GM12878 (cell line): ENCODE measurements at regions not wholly inside any gene's neighbourhood (a gene's known extent, or its start where the extent isn't known, plus 50 kb on each side); places are given as distances from the start of the nearest gene placed in this dataset.

Experiments used
- ASH2L ChIP-seq: fragments of 300-600, 200-600 bp; sonication (generic); IDR thresholded peaks from 2 replicates; pipeline ENCODE4 v1.6.1; 2017; ENCODE audit warnings: low read depth, mild to moderate bottlenecking, borderline replicate concordance
- ATF7 ChIP-seq: fragments of 450-650 bp; IDR thresholded peaks from 2 replicates; pipeline ENCODE4 v1.6.1; 2016; ENCODE audit warnings: low read depth, mild to moderate bottlenecking
- CBFB ChIP-seq: IDR thresholded peaks from 2 replicates; pipeline ENCODE4 v1.6.1; 2016; ENCODE audit warnings: antibody characterized with exemption, low read depth
- CREB1 ChIP-seq: IDR thresholded peaks from 2 replicates; pipeline ENCODE4 v1.6.1; 2012; ENCODE audit warnings: low read depth, mild to moderate bottlenecking, inconsistent platforms
- HCFC1 ChIP-seq: fragments of 150-350 bp; IDR thresholded peaks from 2 replicates; pipeline ENCODE4 v1.6.1; 2014; ENCODE audit warnings: low read length
- HDAC6 ChIP-seq: fragments of 200-600 bp; sonication (generic); IDR thresholded peaks from one replicate; pipeline ENCODE4 v1.8.0; 2017; ENCODE audit warnings: antibody characterized with exemption; ENCODE audit not compliant: unreplicated experiment
- JUND ChIP-seq: IDR thresholded peaks from 2 replicates; pipeline ENCODE4 v1.6.1; 2012; ENCODE audit warnings: low read depth, mild to moderate bottlenecking, low read length, improper control_type of control experiment, moderate library complexity
- PAX5 ChIP-seq: IDR thresholded peaks from 2 replicates; pipeline ENCODE4 v1.6.1; 2011; ENCODE audit warnings: low read depth, low read length, borderline replicate concordance
- RUNX3 ChIP-seq: IDR thresholded peaks from 2 replicates; pipeline ENCODE4 v1.6.1; 2012; ENCODE audit warnings: low read length, inconsistent platforms
- SMARCA5 ChIP-seq: fragments of 450-650 bp; IDR thresholded peaks from 2 replicates; pipeline ENCODE4 v1.6.1; 2017; ENCODE audit warnings: mild to moderate bottlenecking
- SPI1 ChIP-seq: IDR thresholded peaks from 2 replicates; pipeline ENCODE4 v1.6.1; 2011; ENCODE audit warnings: low read depth, mild to moderate bottlenecking, low read length, moderate library complexity, borderline replicate concordance; ENCODE audit not compliant: insufficient read depth
- TCF3 ChIP-seq: IDR thresholded peaks from 2 replicates; pipeline ENCODE4 v1.6.1; 2012; ENCODE audit warnings: low read depth, mild to moderate bottlenecking, low read length, borderline replicate concordance; ENCODE audit not compliant: insufficient read depth
- ZNF622 ChIP-seq: fragments of 450-650 bp; IDR thresholded peaks from 2 replicates; pipeline ENCODE4 v1.6.1; 2017; ENCODE audit warnings: mild to moderate bottlenecking, inconsistent platforms
- TF ChIP-seq, protein P1 (sequence below): IDR thresholded peaks from 2 replicates; pipeline ENCODE4 v1.6.1; 2012; ENCODE audit warnings: low read depth, low read length, improper control_type of control experiment
- TF ChIP-seq, protein P2 (sequence below): IDR thresholded peaks from 2 replicates; pipeline ENCODE4 v1.6.1; 2011; ENCODE audit warnings: low read depth, low read length, improper control_type of control experiment, borderline replicate concordance
- TF ChIP-seq, protein P3 (sequence below): IDR thresholded peaks from 2 replicates; pipeline ENCODE4 v1.6.1; 2012; ENCODE audit warnings: low read length, inconsistent platforms

DNA sequence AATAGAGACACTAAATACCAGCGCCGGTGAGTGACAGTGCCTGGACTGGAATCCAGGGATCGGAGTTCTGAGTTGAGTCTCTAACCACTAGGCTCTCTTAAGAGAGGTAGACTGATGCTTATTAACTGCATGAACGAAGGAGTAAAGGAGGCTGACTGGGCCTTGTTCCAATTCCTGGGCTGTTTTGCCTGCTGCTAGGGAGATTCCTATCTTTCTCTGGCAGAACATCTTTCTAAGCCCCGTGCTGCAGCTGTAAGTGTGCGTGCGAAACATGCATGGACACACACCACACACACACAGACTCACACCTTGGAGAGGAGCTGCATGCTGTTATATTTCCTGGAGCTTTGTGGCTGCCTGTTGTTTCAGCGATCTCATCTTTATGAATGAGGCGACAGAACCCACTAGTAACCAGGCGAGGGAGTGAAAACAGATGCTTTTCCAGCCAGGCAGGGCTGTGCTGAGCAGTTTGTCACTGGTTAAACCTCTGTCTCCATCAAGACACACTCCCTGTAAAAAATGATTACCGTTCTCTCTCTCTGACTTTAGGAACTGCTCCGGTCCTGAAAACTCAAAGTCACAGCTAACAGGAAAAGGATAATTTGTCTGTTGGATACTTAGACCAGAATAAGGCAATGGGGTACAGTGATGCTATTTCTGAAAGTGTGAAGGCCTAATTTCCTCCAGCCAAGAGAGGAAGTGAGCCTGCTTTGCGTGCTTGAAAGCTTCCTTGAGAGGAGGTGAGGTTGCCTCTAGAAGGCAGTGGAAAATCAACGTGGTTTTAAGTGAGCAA is 157.4 kb upstream of the ZNF217 start (continued):
- TF ChIP-seq, protein P1, sequence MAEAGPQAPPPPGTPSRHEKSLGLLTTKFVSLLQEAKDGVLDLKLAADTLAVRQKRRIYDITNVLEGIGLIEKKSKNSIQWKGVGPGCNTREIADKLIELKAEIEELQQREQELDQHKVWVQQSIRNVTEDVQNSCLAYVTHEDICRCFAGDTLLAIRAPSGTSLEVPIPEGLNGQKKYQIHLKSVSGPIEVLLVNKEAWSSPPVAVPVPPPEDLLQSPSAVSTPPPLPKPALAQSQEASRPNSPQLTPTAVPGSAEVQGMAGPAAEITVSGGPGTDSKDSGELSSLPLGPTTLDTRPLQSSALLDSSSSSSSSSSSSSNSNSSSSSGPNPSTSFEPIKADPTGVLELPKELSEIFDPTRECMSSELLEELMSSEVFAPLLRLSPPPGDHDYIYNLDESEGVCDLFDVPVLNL = no peak
- peak; percentile 83 for TF ChIP-seq ATF7
- no peak for TF ChIP-seq ZNF622
- peak; percentile 58; the same call in 1 of the 2 replicates for TF ChIP-seq TCF3
- TF ChIP-seq SMARCA5 = peak; percentile 66; the same call in 1 of the 2 replicates
- TF ChIP-seq SPI1 = peak; percentile 98
- TF ChIP-seq, protein P2, sequence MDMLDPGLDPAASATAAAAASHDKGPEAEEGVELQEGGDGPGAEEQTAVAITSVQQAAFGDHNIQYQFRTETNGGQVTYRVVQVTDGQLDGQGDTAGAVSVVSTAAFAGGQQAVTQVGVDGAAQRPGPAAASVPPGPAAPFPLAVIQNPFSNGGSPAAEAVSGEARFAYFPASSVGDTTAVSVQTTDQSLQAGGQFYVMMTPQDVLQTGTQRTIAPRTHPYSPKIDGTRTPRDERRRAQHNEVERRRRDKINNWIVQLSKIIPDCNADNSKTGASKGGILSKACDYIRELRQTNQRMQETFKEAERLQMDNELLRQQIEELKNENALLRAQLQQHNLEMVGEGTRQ = no peak
- no peak for TF ChIP-seq JUND
- TF ChIP-seq CREB1 = peak; percentile 27; the same call in 1 of the 2 replicates
- TF ChIP-seq, protein P3, sequence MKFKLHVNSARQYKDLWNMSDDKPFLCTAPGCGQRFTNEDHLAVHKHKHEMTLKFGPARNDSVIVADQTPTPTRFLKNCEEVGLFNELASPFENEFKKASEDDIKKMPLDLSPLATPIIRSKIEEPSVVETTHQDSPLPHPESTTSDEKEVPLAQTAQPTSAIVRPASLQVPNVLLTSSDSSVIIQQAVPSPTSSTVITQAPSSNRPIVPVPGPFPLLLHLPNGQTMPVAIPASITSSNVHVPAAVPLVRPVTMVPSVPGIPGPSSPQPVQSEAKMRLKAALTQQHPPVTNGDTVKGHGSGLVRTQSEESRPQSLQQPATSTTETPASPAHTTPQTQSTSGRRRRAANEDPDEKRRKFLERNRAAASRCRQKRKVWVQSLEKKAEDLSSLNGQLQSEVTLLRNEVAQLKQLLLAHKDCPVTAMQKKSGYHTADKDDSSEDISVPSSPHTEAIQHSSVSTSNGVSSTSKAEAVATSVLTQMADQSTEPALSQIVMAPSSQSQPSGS = no peak; the same call in 1 of the 2 replicates
- TF ChIP-seq HCFC1 = peak; percentile 24; the same call in 1 of the 2 replicates
- TF ChIP-seq CBFB = peak; percentile 47; the same call in 1 of the 2 replicates
- TF ChIP-seq HDAC6 = no peak
- no peak for TF ChIP-seq ASH2L
- TF ChIP-seq PAX5 = peak; percentile 73; the same call in 1 of the 2 replicates
- peak; percentile 86 for TF ChIP-seq RUNX3
